ENCODE measurements at regions not wholly inside any gene's neighbourhood (a gene's known extent, or its start where the extent isn't known, plus 50 kb on each side); places are given as distances from the start of the nearest gene placed in this dataset.
"Not testable (repeated sequence)": the region's sequence is repeated elsewhere in the genome, so short reads cannot be mapped to it uniquely, and the experiment has no call there.

- DNase-seq (ENCODE audit: low spot score) = no peak
- H3K79me2 ChIP-seq = no peaks in the 10 kb centered on the region
- no peaks in the 10 kb centered on the region for H3K4me1 ChIP-seq (ENCODE audit: insufficient read depth)
- H2AFZ ChIP-seq = no peak overlapping the region
- H3K4me2 ChIP-seq = no peak overlapping the region
- 84% methylated on average over 1 of the region's 1 CpG for WGBS (ENCODE audit: low lambda C conversion rate, missing lambda C conversion rate)
- H3K4me3 ChIP-seq = no peak overlapping the region
- TF ChIP-seq EZH2 (IDR thresholded peaks at IDR 0.05; ENCODE audit: borderline replicate concordance) (no peak), EZH2phosphoT487 (IDR thresholded peaks at IDR 0.05; ENCODE audit: low read depth, severe bottlenecking, unreplicated experiment) (no peak), CTCF (IDR thresholded peaks at IDR 0.05; ENCODE audit: poor library complexity) (no peak)
- no peaks in the 10 kb centered on the region for H4K20me1 ChIP-seq (ENCODE audit: insufficient read depth, poor library complexity, severe bottlenecking)
- H3K27me3 ChIP-seq = no peaks in the 10 kb centered on the region
- H3K9me2 ChIP-seq (replicated peaks; ENCODE audit: insufficient read depth) = no peaks in the 10 kb centered on the region
- no peaks in the 10 kb centered on the region for H3K9me3 ChIP-seq (ENCODE audit: low read depth)
- no peaks in the 10 kb centered on the region for H3K36me3 ChIP-seq (replicated peaks; ENCODE audit: insufficient read depth, low read depth)
- no peak overlapping the region for H3K27ac ChIP-seq
Measured at GRCh38 chr2:195552581-195552980, 104.4 kb upstream of the SLC39A10 start.

- WGBS (ENCODE audit: low lambda C conversion rate, missing lambda C conversion rate) = 83% methylated on average over 4 of the region's 4 CpGs
- Histone ChIP-seq H3K36me3 (replicated peaks; ENCODE audit: insufficient read depth, low read depth) (no peaks in the 10 kb centered on the region), H2AFZ (no peak overlapping the region), H3K4me3 (no peak overlapping the region), H4K20me1 (ENCODE audit: insufficient read depth, poor library complexity, severe bottlenecking) (no peaks in the 10 kb centered on the region), H3K9me3 (ENCODE audit: low read depth) (no peaks in the 10 kb centered on the region), H3K4me1 (ENCODE audit: insufficient read depth) (no peaks in the 10 kb centered on the region), H3K79me2 (no peaks in the 10 kb centered on the region), H3K4me2 (no peak overlapping the region), H3K9me2 (replicated peaks; ENCODE audit: insufficient read depth) (no peaks in the 10 kb centered on the region), H3K27me3 (no peaks in the 10 kb centered on the region), H3K27ac (no peak overlapping the region)
- TF ChIP-seq EZH2 (IDR thresholded peaks at IDR 0.05; ENCODE audit: borderline replicate concordance) (no peak), EZH2phosphoT487 (IDR thresholded peaks at IDR 0.05; ENCODE audit: low read depth, severe bottlenecking, unreplicated experiment) (no peak), CTCF (IDR thresholded peaks at IDR 0.05; ENCODE audit: poor library complexity) (no peak)
- DNase-seq (ENCODE audit: low spot score) = no peak
Measured at GRCh38 chr2:195548198-195548940, 108.7 kb upstream of the SLC39A10 start.

GRCh38 chr2:195547268-195547840 lies 109.7 kb upstream of the SLC39A10 start:
- not testable (repeated sequence) for H3K9me3 ChIP-seq (ENCODE audit: low read depth); DNase-seq (ENCODE audit: low spot score); H3K27me3 ChIP-seq; H3K4me3 ChIP-seq; H3K79me2 ChIP-seq; H3K36me3 ChIP-seq (replicated peaks; ENCODE audit: insufficient read depth, low read depth); H3K4me2 ChIP-seq; H2AFZ ChIP-seq; H3K27ac ChIP-seq; H3K9me2 ChIP-seq (replicated peaks; ENCODE audit: insufficient read depth); H3K4me1 ChIP-seq (ENCODE audit: insufficient read depth); H4K20me1 ChIP-seq (ENCODE audit: insufficient read depth, poor library complexity, severe bottlenecking)
- 97% methylated on average over 19 of the region's 47 CpGs for WGBS (ENCODE audit: low lambda C conversion rate, missing lambda C conversion rate)

- H3K27me3 ChIP-seq = no peaks in the 10 kb centered on the region
- DNase-seq (ENCODE audit: low spot score) = no peak
- 90% methylated on average over 3 of the region's 3 CpGs for WGBS (ENCODE audit: low lambda C conversion rate, missing lambda C conversion rate)
- no peak overlapping the region for H2AFZ ChIP-seq
- H3K4me1 ChIP-seq (ENCODE audit: insufficient read depth) = no peaks in the 10 kb centered on the region
- no peak overlapping the region for H3K4me2 ChIP-seq
- H3K9me3 ChIP-seq (ENCODE audit: low read depth) = no peaks in the 10 kb centered on the region
- TF ChIP-seq EZH2phosphoT487 (IDR thresholded peaks at IDR 0.05; ENCODE audit: low read depth, severe bottlenecking, unreplicated experiment) = no peak
- no peak for TF ChIP-seq CTCF (IDR thresholded peaks at IDR 0.05; ENCODE audit: poor library complexity)
- TF ChIP-seq EZH2 (IDR thresholded peaks at IDR 0.05; ENCODE audit: borderline replicate concordance) = no peak
- no peaks in the 10 kb centered on the region for H3K9me2 ChIP-seq (replicated peaks; ENCODE audit: insufficient read depth)
- no peak overlapping the region for H3K27ac ChIP-seq
- no peaks in the 10 kb centered on the region for H3K36me3 ChIP-seq (replicated peaks; ENCODE audit: insufficient read depth, low read depth)
- no peak overlapping the region for H3K4me3 ChIP-seq
- H3K79me2 ChIP-seq = no peaks in the 10 kb centered on the region
- H4K20me1 ChIP-seq (ENCODE audit: insufficient read depth, poor library complexity, severe bottlenecking) = no peaks in the 10 kb centered on the region
Measured at GRCh38 chr2:195545811-195546210, 111.2 kb upstream of the SLC39A10 start.

Data from hepatocyte (in vitro differentiated cells).